ENCODE measurements at regions not wholly inside any gene's neighbourhood (a gene's known extent, or its start where the extent isn't known, plus 50 kb on each side); places are given as distances from the start of the nearest gene placed in this dataset.
"Not testable (repeated sequence)": the region's sequence is repeated elsewhere in the genome, so short reads cannot be mapped to it uniquely, and the experiment has no call there.

DNA sequence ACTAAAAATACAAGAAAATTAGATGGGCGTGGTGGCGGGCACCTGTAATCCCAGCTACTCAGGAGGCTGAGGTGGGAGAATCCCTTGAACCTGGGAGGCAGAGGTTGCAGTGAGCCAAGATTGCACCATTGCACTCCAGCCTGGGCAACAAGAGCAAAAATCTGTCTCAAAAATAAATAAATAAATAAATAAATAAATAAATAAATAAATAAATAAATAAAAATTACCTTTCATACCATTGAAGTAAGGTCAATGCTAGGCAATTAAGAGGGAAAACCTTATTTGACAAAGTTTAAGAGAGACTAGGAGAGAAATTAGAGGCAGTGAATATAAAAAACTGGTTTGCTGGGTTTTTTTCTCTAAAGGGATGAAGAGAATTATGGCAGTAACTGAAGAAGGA lies 781.1 kb upstream of the GBE1 start:
- TF ChIP-seq, protein P1, sequence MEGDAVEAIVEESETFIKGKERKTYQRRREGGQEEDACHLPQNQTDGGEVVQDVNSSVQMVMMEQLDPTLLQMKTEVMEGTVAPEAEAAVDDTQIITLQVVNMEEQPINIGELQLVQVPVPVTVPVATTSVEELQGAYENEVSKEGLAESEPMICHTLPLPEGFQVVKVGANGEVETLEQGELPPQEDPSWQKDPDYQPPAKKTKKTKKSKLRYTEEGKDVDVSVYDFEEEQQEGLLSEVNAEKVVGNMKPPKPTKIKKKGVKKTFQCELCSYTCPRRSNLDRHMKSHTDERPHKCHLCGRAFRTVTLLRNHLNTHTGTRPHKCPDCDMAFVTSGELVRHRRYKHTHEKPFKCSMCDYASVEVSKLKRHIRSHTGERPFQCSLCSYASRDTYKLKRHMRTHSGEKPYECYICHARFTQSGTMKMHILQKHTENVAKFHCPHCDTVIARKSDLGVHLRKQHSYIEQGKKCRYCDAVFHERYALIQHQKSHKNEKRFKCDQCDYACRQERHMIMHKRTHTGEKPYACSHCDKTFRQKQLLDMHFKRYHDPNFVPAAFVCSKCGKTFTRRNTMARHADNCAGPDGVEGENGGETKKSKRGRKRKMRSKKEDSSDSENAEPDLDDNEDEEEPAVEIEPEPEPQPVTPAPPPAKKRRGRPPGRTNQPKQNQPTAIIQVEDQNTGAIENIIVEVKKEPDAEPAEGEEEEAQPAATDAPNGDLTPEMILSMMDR (conservative IDR thresholded peaks at IDR 0.05): not testable (repeated sequence)
- not testable (repeated sequence) for TF ChIP-seq ZFX (IDR thresholded peaks at IDR 0.05)
